GM12891 (cell line): ENCODE measurements at regions not wholly inside any gene's neighbourhood (a gene's known extent, or its start where the extent isn't known, plus 50 kb on each side); places are given as distances from the start of the nearest gene placed in this dataset.

ENCODE experiments used
- DNase-seq: peaks from one replicate; pipeline ENCODE4 v3.0.0; 2011; ENCODE audit warnings: low spot score; ENCODE audit not compliant: insufficient read length
- FAIRE-seq: peaks from 2 replicates; lab custom pipeline; 2011; peaks lifted over from hg19 to GRCh38; lab: Jason Lieb, UNC
- PAX5 ChIP-seq: IDR thresholded peaks from 2 replicates; pipeline ENCODE4 v1.6.1; 2011; ENCODE audit warnings: low read length, moderate library complexity, mild to moderate bottlenecking; ENCODE audit not compliant: insufficient read depth, severe bottlenecking
- POLR2A ChIP-seq: IDR thresholded peaks from 2 replicates; pipeline ENCODE4 v1.6.1; 2011; ENCODE audit warnings: low read depth, low read length, control low read depth
- POLR2AphosphoS5 ChIP-seq: IDR thresholded peaks from 2 replicates; pipeline ENCODE4 v1.6.1; 2011; ENCODE audit warnings: low read depth, low read length, control low read depth
- POU2F2 ChIP-seq: IDR thresholded peaks from 2 replicates; pipeline ENCODE4 v1.6.1; 2011; ENCODE audit warnings: low read depth, mild to moderate bottlenecking, control low read depth, low read length, moderate library complexity
- SPI1 ChIP-seq: IDR thresholded peaks from 2 replicates; pipeline ENCODE4 v1.6.1; 2011; ENCODE audit warnings: low read depth, low read length, control low read depth
- TAF1 ChIP-seq: IDR thresholded peaks from 2 replicates; pipeline ENCODE4 v1.6.1; 2011; ENCODE audit warnings: low read depth, low read length, control low read depth

GRCh38 chr20:20763650-20764049 is 51.2 kb upstream of the RALGAPA2 start:
- TF ChIP-seq SPI1 (no peak), PAX5 (no peak), POLR2A (no peak), TAF1 (no peak), POLR2AphosphoS5 (no peak), POU2F2 (no peak)
- DNase-seq, result no peak
- FAIRE-seq, result no peak
